Stimulated activated CD4-positive, alpha-beta T cell treated with anti-CD3 and anti-CD28 coated beads, Interleukin-2, amount 100 ng/mL, for 4 hours (primary cell): ENCODE measurements at regions not wholly inside any gene's neighbourhood (a gene's known extent, or its start where the extent isn't known, plus 50 kb on each side); places are given as distances from the start of the nearest gene placed in this dataset.
"Not testable (repeated sequence)": the region's sequence is repeated elsewhere in the genome, so short reads cannot be mapped to it uniquely, and the experiment has no call there.

ENCODE experiments used
- DNase-seq: peaks from one replicate; pipeline ENCODE4 v3.0.0-alpha.2; 2020; ENCODE audit warnings: low read depth

DNA sequence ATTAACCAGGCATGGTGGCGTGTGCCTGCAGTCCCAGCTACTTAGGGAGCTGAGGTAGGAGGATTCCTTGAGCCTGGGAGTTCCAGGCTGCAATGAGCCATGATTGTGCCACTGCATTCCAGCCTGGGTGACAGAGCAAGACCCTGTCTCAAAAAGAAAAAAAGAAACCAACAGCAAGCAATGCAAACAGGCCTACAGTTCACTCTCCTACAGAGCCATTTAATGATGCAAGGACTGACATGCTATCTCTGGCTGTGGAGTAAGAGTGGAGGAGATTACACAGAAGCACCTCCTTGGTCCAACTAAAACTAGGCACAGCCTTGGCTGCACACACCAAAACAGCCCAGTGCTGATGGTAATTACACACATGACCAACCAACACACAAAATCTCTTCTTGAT lies 127.5 kb upstream of the SOD1 start:
- no peak for DNase-seq

DNA sequence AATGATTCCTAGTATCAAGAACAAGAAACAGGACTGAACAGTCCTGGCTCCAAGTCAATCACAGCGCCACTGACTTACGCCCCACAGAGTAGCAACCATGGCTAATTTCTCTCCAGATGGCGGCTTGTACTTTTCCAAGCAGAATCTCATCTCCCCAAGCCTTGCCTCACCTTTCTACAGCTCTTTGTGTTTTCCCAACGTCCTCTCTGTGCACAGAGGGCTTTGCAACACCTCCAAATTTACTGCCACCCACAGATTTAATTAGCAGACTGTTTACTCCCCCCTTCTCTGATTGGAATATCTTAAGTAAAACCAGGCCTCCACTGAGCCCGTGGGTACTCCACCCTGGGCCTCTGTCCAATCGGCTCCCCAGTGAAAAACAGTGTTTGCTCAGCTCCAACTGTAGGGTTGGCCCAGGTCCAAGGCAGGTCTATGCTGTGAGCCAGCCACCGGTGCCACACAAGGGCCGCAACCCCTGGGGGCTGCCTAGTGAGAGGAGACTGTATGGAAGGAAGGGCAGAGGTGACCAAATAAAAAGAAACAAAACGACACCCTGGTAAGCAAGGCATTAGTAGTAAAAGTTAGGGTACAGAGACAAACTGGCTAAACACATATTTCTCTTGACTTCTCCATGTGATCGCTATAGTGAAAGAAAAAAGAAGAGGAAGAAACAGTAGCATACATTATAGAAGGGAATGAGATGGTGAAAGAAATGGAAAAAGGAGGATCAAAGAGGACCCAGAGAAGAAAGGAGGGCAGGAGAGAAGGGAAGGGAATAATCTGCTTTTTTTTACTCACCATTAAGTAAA lies 128.4 kb upstream of the SOD1 start:
- DNase-seq: no peak

DNA sequence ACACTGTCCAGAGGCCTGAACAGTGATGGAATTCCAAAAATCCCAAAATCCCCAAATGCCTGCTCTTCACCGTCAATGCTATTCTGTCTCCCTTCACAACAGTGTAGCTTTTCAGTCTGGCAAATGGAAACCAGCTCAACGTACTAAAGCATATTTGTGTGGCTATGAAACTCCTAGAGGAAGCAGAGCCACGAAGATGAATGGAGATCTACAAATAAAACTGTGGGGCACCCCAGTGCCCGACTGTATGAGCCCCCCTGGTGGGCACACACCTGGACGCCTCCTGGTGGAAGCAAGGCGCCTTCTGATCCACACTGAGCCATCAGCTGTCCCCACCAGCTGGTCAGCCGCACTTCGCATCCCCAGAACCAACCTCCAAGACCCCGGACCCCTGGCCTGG lies 129.1 kb upstream of the SOD1 start:
- no peak for DNase-seq

DNA sequence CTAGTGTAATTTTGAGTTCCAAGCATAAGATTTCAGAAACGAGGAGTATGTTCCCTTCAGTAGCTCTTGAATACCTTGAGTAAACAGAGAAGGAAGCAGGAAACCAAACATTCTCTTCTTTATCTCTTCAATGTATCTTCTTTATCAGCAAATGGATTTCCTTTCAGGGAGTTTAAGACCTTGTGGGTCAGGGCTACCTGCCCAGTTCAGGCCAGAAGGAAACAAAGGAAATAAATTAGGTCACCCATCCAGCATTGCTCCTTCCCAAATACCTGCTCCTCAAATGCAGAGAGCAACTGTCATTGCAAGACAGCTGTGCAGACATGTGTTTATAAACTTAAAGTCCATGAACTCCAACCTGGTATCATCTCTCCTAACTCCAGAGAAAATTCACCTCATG lies 130.1 kb upstream of the SOD1 start:
- DNase-seq: no peak

DNA sequence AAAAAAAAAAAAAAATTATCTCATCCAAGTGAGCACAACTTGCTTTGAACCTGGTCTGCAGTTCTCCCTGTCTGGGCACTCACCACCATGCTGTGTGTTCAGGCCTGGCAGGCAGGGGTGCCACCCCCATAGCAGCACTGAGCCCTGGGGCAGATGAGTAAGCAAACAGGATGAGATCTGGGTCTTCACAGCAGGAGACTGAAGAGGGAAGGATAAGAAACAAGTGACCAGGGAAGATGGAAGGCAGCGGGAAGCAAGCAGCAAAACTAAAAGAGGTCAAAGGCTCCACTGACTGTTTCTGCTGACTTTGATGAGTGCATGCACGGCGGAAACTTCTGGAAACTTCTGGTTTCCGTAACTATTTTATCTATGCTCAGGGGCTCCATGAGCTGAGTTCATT lies 133.5 kb upstream of the SOD1 start:
- no peak for DNase-seq

DNA sequence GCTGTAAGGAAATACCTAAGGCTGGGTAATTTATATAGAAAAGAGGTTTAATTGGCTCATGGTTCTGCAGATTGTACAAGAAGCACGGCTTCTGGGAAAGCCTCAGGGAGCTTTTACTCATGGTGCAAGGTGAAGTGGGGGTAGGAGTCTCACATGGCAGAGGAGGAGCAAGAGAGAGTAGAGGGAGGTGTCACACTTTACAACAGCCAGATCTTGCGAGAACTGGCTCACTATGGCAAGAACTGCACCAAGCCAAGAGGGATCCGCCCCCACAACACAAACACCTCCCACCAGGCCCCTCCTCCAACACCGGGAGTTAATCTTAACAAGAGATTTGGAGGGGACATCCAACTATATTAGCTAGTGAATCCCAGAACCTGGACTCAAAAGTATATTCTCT lies 135.4 kb upstream of the SOD1 start:
- no peak for DNase-seq

DNA sequence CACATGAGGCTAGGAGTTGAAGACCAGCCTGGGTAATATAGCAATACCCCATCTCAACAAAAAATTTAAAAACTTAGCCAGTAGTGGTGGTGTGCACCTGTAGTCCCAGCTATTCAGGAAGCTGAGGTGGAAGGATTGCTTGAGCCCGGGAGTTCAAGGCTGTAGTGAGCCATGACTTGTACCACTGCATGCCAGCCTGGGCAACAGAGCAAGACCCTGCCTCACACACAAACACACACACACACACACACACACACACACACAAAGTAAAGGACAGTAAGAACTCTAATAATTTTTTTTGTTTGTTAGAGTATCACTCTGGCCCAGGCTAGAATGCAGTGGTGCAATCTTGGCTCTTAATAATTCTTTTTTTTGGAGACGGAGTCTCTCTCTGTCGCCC lies 138.0 kb upstream of the SOD1 start:
- DNase-seq: no peak

DNA sequence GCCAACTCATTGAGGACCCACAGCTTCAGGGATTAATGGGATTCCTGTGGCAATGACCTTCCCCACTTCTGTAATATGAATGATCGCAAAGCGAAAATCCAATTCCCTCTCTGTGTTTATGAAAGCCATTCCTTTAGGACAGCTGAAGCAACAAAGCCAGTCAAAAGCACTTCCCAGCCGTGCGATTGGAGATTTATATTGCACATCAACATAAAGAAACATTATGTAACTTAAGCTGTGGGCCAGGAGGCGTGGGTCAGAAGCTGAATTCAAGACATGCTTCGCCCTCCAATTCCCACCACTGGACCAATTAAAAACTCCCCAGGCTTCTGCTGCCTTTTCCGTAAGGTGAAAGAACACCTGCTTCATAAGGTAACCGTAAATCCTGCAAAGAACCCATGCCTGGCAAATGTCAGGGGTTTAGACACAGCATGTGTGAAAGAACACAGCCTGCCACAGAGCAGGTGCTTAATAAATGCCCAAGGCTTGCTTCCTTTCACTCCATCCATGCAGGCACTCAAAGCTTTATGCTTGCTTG lies 138.9 kb upstream of the SOD1 start:
- no peak for DNase-seq

DNA sequence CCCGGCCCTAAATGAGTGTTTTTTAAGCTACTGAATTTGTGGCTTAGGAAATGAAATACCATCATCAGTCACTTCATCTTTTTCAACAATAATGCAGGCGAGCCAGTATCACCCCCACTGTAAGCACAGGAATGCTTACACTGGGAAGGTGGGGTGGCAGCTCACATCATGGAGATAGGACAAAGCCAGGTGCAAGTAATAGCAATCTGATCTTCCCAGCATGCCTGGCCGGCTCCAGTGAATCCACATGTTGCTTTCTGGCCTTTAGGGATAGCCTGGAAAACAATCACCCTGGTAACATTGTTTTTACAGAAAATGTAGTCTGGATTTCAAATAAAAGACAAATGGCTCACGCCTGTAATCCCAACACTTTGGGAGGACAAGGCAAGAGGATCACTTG lies 140.9 kb upstream of the SOD1 start:
- no peak for DNase-seq

DNA sequence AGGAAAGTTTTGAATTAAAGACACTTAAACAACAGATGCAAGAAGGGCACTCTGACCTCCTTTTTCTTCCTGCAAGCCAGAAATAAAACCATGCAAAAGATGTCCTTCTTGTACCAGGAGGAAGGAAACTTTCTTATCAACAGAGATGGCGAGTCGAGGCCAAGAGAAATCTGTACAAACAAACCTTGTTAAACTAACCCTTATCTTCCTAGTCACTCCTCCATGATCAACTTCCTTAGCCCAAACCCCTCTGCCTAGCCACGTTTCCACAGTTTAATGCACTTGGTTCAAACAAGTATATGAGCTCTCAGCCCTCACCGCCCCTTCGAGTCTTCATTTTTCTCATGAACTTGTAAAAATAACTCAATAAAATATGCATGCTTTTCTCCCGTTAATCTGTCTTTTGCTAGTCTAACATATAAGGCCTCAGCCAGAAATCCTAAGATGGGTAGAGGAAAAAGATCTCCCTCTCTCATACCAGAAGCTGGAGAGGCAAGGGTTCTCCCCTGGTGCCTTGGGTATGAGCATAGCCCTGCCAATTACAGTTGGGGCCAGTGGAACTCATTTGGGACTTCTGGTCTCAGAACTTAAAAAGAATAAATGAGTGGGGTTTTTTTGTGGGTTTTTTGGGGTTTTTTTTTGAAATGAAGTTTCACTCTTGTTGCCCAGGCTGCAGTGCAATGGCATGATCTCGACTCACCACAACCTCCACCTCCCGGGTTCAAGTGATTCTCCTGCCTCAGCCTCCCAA lies 141.7 kb upstream of the SOD1 start:
- DNase-seq: no peak

DNA sequence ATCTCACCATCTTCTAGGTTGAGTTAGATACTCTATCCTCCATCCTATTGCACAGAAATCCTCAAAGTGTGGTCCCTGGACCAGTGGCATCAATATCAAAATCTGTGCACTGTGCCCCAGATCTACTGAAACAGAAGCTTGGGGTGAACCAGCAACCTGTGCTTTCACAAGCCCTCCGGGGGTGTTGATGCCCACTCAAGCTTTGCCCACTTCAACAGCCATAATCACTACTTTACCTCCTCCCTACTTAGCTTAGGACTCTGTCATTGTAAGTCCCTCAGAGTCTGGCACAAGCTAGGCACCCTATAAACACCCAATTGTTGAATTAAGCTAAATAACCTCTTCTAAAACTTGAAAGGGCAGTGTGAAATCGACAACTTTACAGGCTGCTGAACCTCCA lies 144.2 kb upstream of the SOD1 start:
- DNase-seq: no peak

DNA sequence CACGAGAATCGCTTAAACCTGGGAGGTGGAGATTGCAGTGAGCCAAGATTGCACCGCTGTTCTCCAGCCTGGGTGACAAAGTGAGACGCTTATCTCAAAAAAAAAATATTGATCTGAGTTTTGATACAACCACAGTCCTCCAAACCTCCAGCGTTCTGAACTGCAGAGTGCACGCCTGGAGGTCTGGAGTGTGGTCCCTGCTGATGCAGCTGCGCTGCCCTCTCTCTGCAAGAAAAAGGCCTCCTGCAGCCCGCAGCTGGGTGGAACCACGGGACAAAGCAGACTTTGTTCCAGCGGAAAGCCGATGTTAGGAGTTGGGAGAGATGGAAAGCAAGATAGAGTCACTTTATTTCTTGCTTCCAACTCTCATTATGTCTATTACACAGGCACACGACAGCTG lies 144.9 kb upstream of the SOD1 start:
- no peak for DNase-seq

DNA sequence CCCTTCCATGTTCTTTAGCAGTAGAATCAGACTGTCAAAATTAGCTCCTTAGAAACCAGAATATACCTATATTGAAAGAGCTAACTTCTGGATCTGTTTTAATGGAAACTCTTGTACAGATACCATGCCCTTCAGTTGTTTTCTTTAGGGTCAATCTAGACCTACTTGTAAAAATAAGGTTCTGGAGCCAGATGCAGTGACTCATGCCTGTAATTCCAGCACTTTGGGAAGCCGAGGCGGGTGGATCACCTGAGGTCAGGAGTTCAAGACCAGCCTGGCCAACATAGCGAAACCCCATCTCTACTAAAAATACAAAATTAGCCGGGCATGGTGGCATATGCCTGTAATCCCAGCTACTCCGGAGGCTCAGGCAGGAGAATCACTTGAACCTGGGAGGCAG lies 146.0 kb upstream of the SOD1 start:
- DNase-seq: not testable (repeated sequence)

DNA sequence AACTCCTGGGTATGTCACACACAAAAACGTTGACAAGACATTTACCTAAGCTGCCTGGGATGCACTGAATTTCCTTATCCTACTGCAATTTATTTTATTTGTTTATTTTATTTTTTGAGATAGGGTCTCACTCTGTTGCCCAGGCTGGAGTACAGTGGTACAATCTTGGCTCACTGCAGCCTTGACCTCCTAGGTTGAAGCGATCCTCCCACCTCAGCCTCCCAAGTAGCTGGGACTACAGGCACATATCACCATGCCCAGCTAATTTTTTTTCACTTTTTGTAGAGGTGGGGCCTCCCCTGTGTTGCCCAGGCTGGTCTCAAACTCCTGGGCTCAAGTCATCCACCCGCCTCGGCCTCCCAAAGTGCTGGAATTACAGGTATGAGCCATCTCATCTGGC lies 147.5 kb upstream of the SOD1 start:
- DNase-seq: not testable (repeated sequence)

DNA sequence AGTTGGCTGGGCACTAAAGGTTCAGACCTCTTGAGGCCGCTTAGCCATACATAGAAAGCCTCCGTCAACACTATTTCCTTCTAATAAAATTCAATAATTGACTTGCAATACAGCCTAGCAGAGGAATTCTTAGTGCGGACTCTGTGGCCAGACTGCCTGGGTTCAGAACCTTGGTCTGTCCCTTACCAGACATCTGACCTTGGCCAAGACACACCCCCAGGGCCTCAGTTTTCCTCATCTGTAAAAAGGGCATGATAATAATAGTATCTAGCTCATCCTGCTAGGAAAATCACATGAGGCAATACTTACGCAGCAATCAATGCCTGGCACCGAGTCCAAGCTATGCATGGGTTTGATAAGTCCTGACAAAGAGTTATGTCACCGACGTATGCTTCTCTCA lies 148.2 kb upstream of the SOD1 start:
- no peak for DNase-seq

DNA sequence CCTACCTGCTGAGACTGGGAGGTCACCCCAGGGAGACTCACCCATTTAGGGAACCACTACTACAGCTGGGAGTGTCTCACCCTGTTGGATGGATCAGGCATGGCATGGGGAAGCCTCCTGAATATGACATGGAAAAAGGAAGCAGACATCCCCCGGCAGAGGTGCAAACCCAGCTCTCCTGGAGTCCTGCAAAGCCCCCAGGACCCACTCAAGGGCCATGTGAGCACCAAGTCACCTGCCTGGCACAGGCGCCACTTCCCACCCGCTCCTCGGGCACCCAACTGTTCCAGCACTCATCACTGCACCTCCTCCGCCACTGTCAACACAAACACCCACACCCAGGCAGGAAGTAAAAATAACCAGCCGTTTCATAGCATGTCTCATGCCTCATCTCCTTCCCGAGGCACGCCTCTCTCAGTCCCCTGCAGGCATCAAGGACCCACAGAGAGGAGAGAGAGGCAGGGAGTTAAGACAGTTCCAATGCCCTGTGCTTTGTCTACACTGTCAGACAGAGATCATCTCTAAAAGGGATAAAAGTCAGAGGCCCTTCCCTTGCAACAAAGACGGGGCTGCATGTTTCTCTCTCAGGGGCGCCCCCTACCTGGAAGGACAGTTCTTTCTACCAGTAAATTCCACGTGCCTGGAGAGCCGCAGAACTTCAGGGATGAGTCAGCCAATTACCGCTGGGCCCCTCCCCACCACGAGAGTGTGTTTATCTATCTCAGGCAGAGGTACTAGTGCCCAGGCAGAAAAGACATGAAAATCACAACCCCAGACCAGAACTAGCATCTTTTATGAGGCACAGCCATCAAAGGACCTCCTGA lies 150.1 kb upstream of the SOD1 start:
- peak; percentile 77 for DNase-seq

DNA sequence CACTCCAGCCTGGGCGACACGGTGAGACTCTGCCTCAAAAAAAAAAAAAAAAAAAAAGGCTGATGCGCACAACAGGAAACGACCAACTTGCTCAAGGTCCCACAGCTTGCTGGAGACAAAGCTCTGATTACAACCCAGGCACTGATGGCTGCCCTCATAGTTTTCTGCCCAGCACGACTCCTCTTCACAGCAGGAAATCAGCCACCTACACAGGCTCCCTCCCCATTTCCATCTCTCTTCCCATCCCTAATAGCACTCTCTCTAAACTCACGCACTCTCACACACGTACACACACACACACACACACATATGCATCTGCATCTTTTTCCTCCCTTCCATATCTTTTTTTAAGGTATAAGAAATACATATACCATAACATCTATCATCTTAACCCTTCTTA lies 153.5 kb upstream of the SOD1 start:
- DNase-seq: no peak

DNA sequence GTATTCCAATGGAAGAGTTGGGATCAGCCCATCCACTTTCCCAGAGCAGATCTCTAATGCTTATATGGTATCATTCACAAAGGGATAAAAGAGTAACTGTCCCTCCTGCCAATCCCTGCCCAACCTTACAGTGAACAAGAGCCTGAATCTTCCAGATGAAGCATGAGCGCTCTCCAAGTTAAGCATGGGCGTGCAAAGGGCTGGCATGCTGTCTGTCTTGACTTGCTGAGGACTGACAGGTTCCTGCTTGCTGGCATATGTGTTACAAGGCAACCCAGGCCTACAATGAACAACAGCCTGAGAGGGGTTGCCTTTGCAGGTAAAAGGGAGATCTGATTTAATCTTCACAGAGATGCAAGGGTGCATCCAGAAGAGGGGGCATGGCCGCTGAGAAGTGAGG lies 155.6 kb upstream of the SOD1 start:
- no peak for DNase-seq

DNA sequence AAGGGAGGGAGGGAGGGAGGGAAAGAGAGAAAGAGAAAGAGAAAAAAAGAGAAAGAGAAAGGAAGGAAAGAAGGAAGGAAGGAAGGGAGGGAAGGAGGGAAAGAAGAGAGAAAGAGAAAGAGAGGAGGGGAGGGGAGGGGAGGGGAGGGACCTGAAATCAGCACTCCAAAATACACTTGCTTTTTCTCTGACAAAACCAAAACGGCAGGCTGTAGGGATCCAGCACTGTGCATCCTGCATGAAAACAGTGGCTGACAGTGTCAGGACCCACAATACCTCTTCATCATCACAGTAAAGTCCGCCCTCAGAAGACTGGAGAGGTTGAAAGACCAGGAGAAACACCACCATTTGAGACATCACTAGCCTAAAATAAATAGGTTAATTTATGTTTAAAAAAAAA lies 156.0 kb upstream of the SOD1 start:
- no peak for DNase-seq

DNA sequence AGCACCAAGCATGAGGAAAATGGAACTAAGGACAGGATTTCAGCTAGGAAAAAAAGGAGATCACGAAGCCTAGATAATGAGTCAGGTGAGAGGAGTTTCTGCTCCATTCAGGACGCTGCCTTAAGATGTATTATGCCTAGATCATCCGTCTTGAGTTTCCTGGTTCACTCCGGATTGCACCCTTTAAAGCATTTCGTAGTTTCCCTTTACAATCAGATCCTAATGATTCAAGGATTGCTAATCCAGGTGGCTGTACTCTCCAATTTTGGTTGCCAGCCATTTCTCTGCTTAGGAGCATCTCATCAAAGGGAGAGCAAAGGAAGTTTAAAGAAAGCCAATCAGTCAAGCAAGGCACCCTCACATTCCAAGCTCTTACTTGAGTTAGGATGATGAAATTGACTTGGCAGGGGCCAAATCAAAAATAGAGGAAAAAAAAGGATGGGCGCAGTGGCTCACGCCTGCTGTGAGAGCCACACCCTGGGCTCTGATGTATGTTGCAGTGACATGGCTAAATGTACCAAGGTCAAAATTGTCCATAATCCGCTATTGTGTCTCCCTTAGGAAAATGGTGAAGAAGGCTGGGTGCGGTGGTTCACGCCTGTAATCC lies 156.9 kb upstream of the SOD1 start:
- no peak for DNase-seq

DNA sequence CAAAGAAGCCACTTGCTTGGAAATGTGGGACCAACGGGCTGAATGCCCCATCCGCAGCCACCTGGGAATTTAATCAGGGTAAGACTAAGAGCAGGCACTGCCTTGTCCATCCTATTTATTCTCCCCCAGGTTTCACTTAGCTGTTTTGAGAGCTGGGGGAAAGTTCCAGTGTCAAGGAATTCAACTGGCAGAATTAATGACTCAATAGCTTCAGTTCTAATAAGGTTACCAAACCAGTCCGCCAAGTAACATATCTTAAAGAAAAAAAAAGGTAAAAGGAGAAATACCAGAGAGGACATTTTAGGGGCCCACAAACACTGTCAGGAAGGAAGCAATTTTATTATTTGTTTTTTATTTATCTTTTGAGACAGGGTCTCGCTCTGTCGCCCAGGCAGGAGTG lies 157.6 kb upstream of the SOD1 start:
- DNase-seq: no peak

DNA sequence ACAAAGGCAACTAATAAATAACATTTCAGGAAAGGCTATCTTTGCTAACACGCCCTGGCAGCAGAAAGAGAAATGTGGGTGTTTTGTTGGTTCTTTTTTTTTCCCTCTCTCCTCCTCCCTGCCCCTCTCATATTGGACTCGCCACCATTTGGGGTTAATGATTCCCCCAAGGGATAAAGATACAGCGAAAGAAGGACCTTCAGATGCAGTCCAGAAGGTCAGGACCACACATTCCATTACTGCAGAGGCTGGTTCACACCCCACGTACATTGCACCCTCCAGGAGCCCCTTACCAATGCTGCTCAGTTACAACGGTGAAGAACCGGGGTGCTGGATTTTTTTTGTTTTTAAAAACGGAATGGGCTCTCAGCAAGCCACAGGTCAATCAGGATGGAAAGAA lies 156.9 kb upstream of the TIAM1 start:
- DNase-seq: no peak
